Heart left ventricle (tissue), 13 donors: ENCODE measurements at regions not wholly inside any gene's neighbourhood (a gene's known extent, or its start where the extent isn't known, plus 50 kb on each side); places are given as distances from the start of the nearest gene placed in this dataset.

ENCODE experiments used
- POLR2A ChIP-seq, 2 donors: fragments of 450-650 bp; IDR thresholded peaks; one replicate each; pipeline ENCODE4 v1.6.1; 2017; ENCODE audit warnings: antibody characterized with exemption in 2 of 2, mild to moderate bottlenecking in 2 of 2, moderate library complexity in 2 of 2
- TF ChIP-seq, protein P1 (sequence below), 12 donors: fragments of 200-600 bp; sonication (generic) in 4 of 12; IDR thresholded peaks; one replicate each; pipeline versions ENCODE4 v1.5.0 to v1.8.0; 2018 to 2022; ENCODE audit warnings: antibody characterized with exemption in 12 of 12, mild to moderate bottlenecking in 5 of 12
- donor health status: ischemic (EF 13 %, LVEDD 7.1; RV severe dilation, severe dysfunction).
- donor health status: DM: no; HTN: yes; CAD: no.
- donor health status: DM: no; HTN: no; CAD: no.
- donor health status: ischemic (EF 25% LVEDD 6.9; RV normal size, moderate dysfunction).
- donor health status: ischemic (EF 25% LVEDD 5.7; RV mildly dilated, moderate dysfunction).
- donor health status: ischemic (EF 35%, LVEDD 5.7; RV mildly dilated, moderate dysfunction).
- donor health status: nonischemic (EF 11% LVEDD 7.7; RV severe dilation, severe dysfunction).
- donor health status: DM: yes; HTN: yes; CAD: no.
- donor health status: PGD.
- donor health status: ischemic (EF 29% LVEDD 5.4; RV normal size, mild dysfunction).
- donor health status: nonischemic (EF 23%, LVEDD 6.1; RV moderate dilation, normal function).

DNA sequence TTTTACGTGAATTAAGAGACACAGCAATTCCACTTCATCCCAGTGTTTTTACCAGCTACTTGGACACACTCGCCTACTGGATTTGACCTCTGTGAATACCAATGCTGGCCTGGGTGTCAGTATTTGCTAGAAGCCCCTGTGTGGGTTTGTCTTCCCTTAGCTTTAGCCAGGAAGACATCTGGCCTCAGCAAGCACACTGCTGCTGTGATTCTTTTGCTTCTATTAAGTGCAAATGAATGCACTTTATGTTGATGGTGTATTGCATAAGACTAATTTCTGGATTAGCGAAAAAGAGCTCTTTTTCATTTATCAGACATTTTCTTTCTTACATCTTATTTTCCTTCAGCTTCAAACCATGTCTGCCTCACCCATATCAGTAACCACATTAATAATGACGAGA lies 140.0 kb downstream of the CHRM3 start:
- TF ChIP-seq POLR2A (IDR thresholded peaks at IDR 0.05), result no peak
- TF ChIP-seq, protein P1, sequence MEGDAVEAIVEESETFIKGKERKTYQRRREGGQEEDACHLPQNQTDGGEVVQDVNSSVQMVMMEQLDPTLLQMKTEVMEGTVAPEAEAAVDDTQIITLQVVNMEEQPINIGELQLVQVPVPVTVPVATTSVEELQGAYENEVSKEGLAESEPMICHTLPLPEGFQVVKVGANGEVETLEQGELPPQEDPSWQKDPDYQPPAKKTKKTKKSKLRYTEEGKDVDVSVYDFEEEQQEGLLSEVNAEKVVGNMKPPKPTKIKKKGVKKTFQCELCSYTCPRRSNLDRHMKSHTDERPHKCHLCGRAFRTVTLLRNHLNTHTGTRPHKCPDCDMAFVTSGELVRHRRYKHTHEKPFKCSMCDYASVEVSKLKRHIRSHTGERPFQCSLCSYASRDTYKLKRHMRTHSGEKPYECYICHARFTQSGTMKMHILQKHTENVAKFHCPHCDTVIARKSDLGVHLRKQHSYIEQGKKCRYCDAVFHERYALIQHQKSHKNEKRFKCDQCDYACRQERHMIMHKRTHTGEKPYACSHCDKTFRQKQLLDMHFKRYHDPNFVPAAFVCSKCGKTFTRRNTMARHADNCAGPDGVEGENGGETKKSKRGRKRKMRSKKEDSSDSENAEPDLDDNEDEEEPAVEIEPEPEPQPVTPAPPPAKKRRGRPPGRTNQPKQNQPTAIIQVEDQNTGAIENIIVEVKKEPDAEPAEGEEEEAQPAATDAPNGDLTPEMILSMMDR (IDR thresholded peaks at IDR 0.05), result no peak
